Mucosa of gallbladder (tissue), 1 donor: ENCODE measurements at regions not wholly inside any gene's neighbourhood (a gene's known extent, or its start where the extent isn't known, plus 50 kb on each side); places are given as distances from the start of the nearest gene placed in this dataset.
"Not testable (repeated sequence)": the region's sequence is repeated elsewhere in the genome, so short reads cannot be mapped to it uniquely, and the experiment has no call there.

Source experiments
- DNase-seq: peaks from one replicate; pipeline ENCODE4 v3.0.0-alpha.2; 2020; ENCODE audit warnings: low spot score
- donor health status: DM: no; HTN: no; CAD: no.

DNA sequence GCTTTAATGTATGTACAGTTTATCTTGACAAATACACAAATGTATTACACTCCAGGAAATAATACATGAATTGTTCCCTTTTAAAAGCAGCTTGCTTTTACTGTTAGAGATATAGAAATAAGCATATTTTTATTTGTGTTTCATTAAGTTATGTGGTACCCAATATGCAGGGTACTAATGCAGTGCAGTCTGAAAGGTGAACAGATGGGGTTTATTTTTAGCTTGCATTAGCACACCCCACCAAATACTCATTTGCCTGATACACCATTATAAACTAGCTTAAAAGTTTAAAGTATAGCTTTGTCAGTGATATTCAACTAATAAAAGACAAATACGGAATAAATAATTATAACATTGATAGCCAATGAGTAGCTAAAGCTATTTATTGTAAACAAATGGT, 394.7 kb upstream of the ZNF804A start:
- no peak for DNase-seq

DNA sequence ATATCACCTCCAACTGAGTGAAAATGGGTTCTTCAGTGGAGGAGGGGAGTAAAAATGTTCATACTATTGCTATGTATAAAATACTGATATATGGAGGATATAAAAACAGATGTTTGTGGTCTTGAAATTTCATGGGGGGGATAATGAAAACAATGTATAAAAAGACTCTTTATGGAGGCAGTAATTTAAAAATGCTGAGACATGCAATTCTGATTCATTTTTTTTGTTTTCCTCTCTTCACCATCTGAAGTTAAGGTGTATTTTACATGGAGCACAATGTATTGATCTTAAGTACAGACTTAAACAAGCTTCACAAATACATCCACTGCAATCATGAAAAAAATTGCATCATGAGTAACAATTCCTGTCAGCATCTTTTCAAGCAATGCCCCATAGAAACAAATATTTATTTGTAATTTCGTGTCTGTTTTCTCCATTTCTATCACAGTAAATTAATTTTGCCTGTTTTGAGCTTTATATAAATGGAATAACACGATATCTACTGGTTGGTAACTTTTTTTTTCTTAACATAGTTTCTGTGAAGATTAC, 393.2 kb upstream of the ZNF804A start:
- no peak for DNase-seq

GRCh38 chr2:184206045-184206444, 392.3 kb upstream of the ZNF804A start:
- no peak for DNase-seq

- DNase-seq: no peak
These were observed 388.0 kb upstream of the ZNF804A start for GRCh38 chr2:184210329-184210728.

DNA sequence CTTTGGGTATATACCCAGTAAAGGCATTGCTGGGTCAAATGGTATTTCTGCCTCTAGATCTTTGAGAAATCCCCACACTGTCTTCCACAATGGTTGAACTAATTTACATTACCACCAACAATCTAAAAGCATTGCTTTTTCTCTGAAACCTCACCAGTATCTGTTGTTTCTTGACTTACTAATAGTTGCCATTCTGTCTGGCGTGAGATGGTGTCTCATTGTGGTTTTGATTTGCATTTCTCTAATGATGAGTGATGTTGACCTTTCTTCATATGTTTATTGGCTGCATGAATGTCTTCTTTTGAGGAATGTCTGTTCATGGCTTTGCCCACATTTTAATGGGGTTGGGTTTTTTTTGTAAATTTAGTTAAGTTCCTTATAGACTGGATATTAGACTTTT, 382.6 kb upstream of the ZNF804A start:
- no peak for DNase-seq

DNA sequence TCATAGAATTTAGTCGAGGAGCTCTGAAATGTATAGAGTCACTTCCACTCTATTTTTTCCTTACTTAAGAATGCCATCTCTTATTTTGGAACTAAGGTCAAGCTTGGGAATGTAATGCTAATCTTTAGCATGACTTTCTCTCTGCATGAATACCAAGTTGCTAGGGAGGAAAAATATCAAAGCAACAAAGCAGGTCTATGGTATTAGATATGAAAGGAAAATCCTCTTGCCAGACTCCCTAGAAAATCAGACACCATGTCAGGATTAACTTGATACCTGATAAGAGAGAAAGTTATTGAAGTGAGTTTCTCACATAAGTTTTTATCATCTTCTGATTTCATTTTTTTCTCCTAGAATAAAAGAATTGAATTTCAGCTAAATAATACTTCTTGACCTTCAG, 341.7 kb upstream of the ZNF804A start:
- no peak for DNase-seq

- DNase-seq: no peak
These were observed 337.0 kb upstream of the ZNF804A start for GRCh38 chr2:184261331-184261730.

DNA sequence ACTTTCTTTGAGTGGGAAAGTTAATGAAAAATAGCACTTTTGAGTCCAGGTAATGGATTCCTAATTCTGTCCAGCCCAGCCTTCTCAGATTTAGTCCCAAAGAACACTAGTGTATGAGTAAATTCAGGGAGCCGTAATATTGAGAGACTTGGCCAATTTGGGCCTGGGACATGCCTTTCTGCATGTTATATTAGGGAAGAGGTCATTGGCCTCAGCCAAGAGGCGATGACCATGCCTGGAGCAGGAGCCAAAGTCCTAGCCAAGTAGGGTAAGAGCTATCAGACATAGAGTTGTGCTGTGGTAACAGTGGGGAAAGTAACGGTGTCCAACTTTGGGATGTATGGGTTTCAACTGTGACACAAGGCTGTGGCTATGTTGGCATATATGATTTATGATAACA, 336.5 kb upstream of the ZNF804A start:
- no peak for DNase-seq

- DNase-seq: no peak
These were observed 329.3 kb upstream of the ZNF804A start for GRCh38 chr2:184268900-184269477.

GRCh38 chr2:184270660-184271059, 327.7 kb upstream of the ZNF804A start:
- DNase-seq: no peak

DNA sequence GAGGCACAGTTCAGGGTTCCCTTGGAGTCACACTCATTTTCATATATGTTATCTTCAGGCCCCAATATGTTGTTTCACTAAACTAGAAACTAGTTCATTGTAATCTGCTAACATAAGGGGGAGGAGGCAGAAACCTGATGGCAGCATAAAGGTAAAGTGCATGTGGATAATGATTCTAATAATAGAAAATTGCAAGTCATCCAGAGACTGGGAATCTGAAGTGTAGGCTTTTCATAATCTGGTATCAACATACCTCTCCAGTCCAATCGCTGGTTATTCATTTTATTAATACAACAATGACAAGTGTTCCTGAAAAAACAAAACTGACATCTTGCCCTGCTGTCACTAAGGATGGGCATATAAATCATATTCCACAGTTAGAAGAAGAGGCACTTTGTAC, 326.3 kb upstream of the ZNF804A start:
- DNase-seq: no peak

GRCh38 chr2:184294831-184295230, 303.5 kb upstream of the ZNF804A start:
- no peak for DNase-seq

- no peak for DNase-seq
These were observed 301.2 kb upstream of the ZNF804A start for GRCh38 chr2:184297085-184297484.

GRCh38 chr2:184302506-184302905, 295.8 kb upstream of the ZNF804A start:
- no peak for DNase-seq

GRCh38 chr2:184304006-184304405, 294.3 kb upstream of the ZNF804A start:
- DNase-seq: no peak

DNA sequence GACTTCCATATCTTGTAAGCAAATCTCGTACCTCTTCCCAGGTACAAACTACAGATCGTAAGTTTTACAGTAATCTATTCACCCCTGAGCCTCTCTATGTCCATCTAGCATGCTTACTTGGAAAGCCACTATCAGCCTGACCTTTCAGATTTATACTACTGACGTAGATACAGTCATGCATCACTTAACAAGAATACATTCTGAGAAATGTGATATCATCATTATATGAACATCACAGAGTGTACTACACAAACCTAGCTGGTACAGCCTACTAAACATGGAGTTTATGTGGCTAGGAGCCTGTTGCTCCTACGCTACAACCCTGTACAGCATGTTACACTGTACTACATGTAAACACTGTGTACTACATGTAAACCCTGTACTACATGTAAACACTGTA, 293.2 kb upstream of the ZNF804A start:
- DNase-seq: no peak

- no peak for DNase-seq
These were observed 289.6 kb upstream of the ZNF804A start for GRCh38 chr2:184308706-184309105.

DNA sequence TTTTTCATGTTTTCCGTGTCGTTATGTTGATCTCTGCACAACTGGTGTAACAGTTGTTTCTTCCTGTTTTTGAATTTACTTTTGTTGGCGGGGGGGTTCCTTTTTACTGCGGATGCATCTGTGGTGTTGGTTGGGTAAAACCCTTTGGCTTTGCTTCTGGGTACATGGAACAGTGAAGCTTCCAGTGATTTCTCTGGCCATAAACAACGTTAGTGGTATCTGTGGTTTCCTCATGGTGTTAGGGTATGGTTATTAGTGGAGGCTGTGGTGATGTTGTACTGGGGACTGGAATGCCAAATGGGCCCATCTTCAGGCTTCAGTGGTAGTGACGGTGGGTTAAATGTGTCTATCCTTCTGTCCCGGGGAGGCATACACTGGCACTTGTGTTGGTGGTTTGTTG, 285.4 kb upstream of the ZNF804A start:
- no peak for DNase-seq

GRCh38 chr2:184314829-184315228, 283.5 kb upstream of the ZNF804A start:
- DNase-seq: no peak

DNA sequence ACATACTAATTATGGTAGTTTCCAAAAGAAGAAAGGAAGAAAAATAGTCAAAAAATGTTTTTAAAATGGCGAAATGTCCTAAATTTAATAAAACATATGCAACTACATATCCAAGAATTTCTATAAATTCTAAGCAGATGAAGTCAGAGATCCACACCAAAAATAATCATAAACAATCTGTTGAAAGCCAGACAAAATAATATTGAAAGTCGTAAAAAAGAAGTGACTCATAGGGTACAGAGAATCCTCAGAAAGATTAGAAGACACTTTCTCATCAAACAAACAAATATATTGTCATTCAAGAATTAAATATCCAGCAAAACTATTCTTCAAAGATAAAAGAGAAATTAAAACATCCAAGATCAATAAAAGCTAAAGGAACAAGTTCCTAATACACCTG, 281.4 kb upstream of the ZNF804A start:
- DNase-seq: no peak

- DNase-seq: no peak
These were observed 275.7 kb upstream of the ZNF804A start for GRCh38 chr2:184322615-184323014.

GRCh38 chr2:184326066-184326465, 272.3 kb upstream of the ZNF804A start:
- DNase-seq: no peak

DNA sequence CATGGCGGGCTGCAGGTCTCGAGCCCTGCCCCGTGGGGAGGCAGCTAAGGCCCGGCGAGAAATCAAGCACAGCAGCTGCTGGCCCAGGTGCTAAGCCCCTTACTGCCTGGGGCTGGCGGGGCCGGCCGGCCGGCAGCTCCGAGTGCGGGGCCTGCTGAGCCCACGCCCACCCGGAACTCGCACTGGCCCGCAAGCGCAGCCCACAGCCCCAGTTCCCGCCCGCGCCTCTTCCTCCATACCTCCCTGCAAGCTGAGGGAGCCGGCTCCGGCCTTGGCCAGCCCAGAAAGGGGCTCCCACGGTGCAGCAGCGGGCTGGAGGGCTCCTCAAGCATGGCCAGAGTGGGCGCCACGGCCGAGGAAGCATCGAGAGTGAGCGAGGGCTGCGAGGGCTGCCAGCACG, 270.5 kb upstream of the ZNF804A start:
- not testable (repeated sequence) for DNase-seq

DNA sequence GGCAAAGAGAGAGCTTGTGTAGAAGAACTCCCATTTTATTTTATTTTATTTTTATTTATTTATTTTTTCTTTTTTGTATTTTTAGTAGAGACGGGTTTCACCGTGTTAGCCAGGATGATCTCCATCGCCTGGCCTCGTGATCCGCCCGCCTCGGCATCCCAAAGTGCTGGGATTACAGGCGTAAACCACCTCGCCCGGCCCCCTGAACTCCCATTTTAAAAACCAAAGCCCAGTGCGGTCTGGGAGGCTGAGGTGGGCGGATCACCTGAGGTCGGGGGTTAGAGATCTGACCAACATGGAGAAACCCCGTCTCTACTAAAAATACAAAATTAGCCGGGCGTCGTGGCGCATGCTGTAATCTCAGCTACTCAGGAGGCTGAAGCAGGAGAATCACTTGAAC, 267.8 kb upstream of the ZNF804A start:
- DNase-seq: not testable (repeated sequence)
